Activated CD4-positive, alpha-beta T cell treated with anti-CD3 and anti-CD28 coated beads, Interleukin-2, amount 10 ng/mL, durations not matched to agents 7 days and 5 days (primary cell): ENCODE measurements at regions not wholly inside any gene's neighbourhood (a gene's known extent, or its start where the extent isn't known, plus 50 kb on each side); places are given as distances from the start of the nearest gene placed in this dataset.

Source experiments
- CTCF ChIA-PET: fragments of 350-600 bp; sonication (Branson Sonifier 250); formaldehyde crosslinking; loops from one replicate; lab custom pipeline; 2021; ENCODE audit warnings: antibody characterized with exemption; lab: Charles Lee
- POLR2A ChIA-PET: fragments of 350-600 bp; sonication (Branson Sonifier 250); formaldehyde crosslinking; loops from one replicate; lab custom pipeline; 2021; ENCODE audit warnings: antibody characterized with exemption; lab: Charles Lee
- DNase-seq: peaks from one replicate; pipeline ENCODE4 v3.0.0-alpha.2; 2020
- H3K27ac Mint-ChIP-seq: one replicate; pipeline ENCODE4 v1.8.0; 2021; ENCODE audit warnings: mild to moderate bottlenecking, moderate library complexity, mixed read lengths
- H3K27me3 Mint-ChIP-seq: one replicate; pipeline ENCODE4 v1.8.0; 2021; ENCODE audit warnings: mixed read lengths
- H3K36me3 Mint-ChIP-seq: one replicate; pipeline ENCODE4 v1.8.0; 2021; ENCODE audit warnings: low read depth, mixed read lengths
- H3K4me1 Mint-ChIP-seq: one replicate; pipeline ENCODE4 v1.8.0; 2021; ENCODE audit warnings: mixed read lengths
- H3K4me3 Mint-ChIP-seq: one replicate; pipeline ENCODE4 v1.8.0; 2021; ENCODE audit warnings: mild to moderate bottlenecking, moderate library complexity, mixed read lengths
- H3K9me3 Mint-ChIP-seq: one replicate; pipeline ENCODE4 v1.8.0; 2021; ENCODE audit warnings: mixed read lengths

DNA sequence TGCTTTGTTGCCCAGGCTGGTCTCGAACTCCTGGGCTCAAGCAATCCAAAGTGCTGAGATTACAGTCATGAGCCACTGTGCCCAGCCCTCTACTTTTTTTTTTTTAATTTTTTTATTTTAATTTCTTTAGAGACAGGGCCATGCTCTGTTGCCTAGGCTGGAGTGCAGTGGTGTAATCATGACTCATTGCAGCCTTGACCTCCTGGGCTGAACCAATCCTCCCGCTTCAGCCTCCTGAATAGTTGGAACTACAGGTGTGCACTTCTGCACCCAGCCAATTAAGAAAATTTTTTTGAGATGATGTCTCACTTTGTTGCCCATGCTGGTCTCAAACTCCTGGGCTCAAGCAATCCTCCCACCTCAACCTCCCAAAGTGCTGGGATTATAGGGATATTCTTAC lies 528.6 kb downstream of the GATA3 start:
- ChIA-PET POLR2A (no interaction called here), CTCF (no interaction called here)

DNA sequence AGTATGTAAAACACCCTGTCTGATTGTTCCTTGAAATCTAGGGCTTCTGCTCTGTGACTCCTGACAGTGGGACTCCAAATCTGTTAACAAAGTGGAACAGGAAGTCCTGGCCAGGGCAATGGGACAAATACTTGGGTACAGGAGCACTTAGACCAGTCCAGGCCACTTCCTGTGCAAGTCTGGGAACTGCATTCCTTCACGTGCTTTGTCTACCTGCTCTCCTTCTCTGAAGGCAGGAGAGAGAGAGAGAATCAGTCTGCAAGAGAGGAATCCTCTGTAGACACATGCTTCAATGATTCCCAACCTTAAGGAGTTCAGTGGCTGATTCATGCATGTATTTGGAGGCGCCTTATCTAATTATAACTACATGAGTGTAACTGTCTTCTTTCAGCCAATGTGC lies 530.2 kb downstream of the GATA3 start:
- Mint-ChIP-seq H3K27ac (no peak overlapping the region), H3K4me3 (no peak overlapping the region), H3K36me3 (no peaks in the 10 kb centered on the region), H3K27me3 (peaks cover 15% of the 10 kb centered on the region), H3K9me3 (no peaks in the 10 kb centered on the region), H3K4me1 (no peaks in the 10 kb centered on the region)
- CTCF ChIA-PET = no interaction called here
- no peak for DNase-seq
- POLR2A ChIA-PET = no interaction called here

More for the DNA sequence above, 528.6 kb downstream of the GATA3 start:
- Mint-ChIP-seq H3K36me3 (no peaks in the 10 kb centered on the region), H3K4me3 (no peak overlapping the region), H3K9me3 (no peaks in the 10 kb centered on the region), H3K27me3 (peaks cover 12% of the 10 kb centered on the region), H3K4me1 (no peaks in the 10 kb centered on the region), H3K27ac (no peak overlapping the region)
- no peak for DNase-seq

GRCh38 chr10:8586504-8586903 lies 532.0 kb downstream of the GATA3 start:
- Mint-ChIP-seq H3K27ac (no peak overlapping the region), H3K27me3 (peaks cover 15% of the 10 kb centered on the region), H3K36me3 (no peaks in the 10 kb centered on the region), H3K4me1 (no peaks in the 10 kb centered on the region), H3K4me3 (no peak overlapping the region), H3K9me3 (no peaks in the 10 kb centered on the region)
- ChIA-PET POLR2A (no interaction called here), CTCF (interaction anchor here (0.6 kb wide), 1 partner anchor 136 kb away, joined by 3 read pairs; no protein-coding TSS in a partner anchor)
- no peak for DNase-seq

GRCh38 chr10:8588135-8588534 lies 533.6 kb downstream of the GATA3 start:
- POLR2A ChIA-PET = no interaction called here
- H3K9me3 Mint-ChIP-seq = no peaks in the 10 kb centered on the region
- H3K27ac Mint-ChIP-seq = no peak overlapping the region
- H3K4me1 Mint-ChIP-seq = no peaks in the 10 kb centered on the region
- DNase-seq = no peak
- peaks cover 16% of the 10 kb centered on the region for H3K27me3 Mint-ChIP-seq
- no peak overlapping the region for H3K4me3 Mint-ChIP-seq
- CTCF ChIA-PET = no interaction called here
- H3K36me3 Mint-ChIP-seq = no peaks in the 10 kb centered on the region

DNA sequence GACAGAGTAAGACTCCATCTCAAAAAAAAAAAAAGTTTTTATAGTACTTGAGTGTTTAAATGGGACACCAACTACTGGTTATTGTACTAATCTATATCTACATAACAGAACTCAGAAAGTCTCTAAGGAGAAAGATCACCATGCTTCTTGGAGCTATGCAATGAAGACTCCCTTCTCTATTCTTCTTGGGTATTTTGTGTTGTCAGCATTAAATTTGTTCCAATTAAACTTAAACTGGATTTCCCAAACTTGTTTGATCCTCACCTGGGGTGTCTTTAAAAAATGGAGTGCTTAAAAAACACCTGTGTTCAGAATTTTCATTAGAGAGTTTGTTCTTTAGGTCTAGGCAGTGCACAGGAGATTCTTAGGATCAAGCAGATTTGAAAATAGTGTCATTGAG lies 536.0 kb downstream of the GATA3 start:
- ChIA-PET CTCF (interaction anchor here (0.6 to 0.7 kb wide), 2 partner anchors 558 to 1787 kb away, joined by 3 to 4 read pairs; no protein-coding TSS in a partner anchor), POLR2A (no interaction called here)
- no peak for DNase-seq
- Mint-ChIP-seq H3K4me1 (no peaks in the 10 kb centered on the region), H3K9me3 (no peaks in the 10 kb centered on the region), H3K27me3 (peaks cover 10% of the 10 kb centered on the region), H3K27ac (no peak overlapping the region), H3K36me3 (no peaks in the 10 kb centered on the region), H3K4me3 (no peak overlapping the region)

GRCh38 chr10:8591640-8592039 lies 537.2 kb downstream of the GATA3 start:
- CTCF ChIA-PET = no interaction called here
- Mint-ChIP-seq H3K4me1 (no peaks in the 10 kb centered on the region), H3K4me3 (no peak overlapping the region), H3K27me3 (peaks cover 10% of the 10 kb centered on the region), H3K27ac (no peak overlapping the region), H3K36me3 (no peaks in the 10 kb centered on the region), H3K9me3 (no peaks in the 10 kb centered on the region)
- no peak for DNase-seq
- POLR2A ChIA-PET = no interaction called here

- no peaks in the 10 kb centered on the region for H3K9me3 Mint-ChIP-seq
- POLR2A ChIA-PET = no interaction called here
- no peak for DNase-seq
- no peaks in the 10 kb centered on the region for H3K36me3 Mint-ChIP-seq
- CTCF ChIA-PET = no interaction called here
- no peak overlapping the region for H3K27ac Mint-ChIP-seq
- peaks cover 4% of the 10 kb centered on the region for H3K27me3 Mint-ChIP-seq
- H3K4me3 Mint-ChIP-seq = no peak overlapping the region
- H3K4me1 Mint-ChIP-seq = no peaks in the 10 kb centered on the region
Measured at GRCh38 chr10:8594176-8594575, 539.7 kb downstream of the GATA3 start.

GRCh38 chr10:8594711-8595110 lies 540.2 kb downstream of the GATA3 start:
- Mint-ChIP-seq H3K27me3 (peaks cover 2% of the 10 kb centered on the region), H3K27ac (no peak overlapping the region), H3K4me3 (no peak overlapping the region), H3K36me3 (no peaks in the 10 kb centered on the region), H3K4me1 (no peaks in the 10 kb centered on the region), H3K9me3 (no peaks in the 10 kb centered on the region)
- ChIA-PET POLR2A (no interaction called here), CTCF (no interaction called here)
- DNase-seq = no peak

DNA sequence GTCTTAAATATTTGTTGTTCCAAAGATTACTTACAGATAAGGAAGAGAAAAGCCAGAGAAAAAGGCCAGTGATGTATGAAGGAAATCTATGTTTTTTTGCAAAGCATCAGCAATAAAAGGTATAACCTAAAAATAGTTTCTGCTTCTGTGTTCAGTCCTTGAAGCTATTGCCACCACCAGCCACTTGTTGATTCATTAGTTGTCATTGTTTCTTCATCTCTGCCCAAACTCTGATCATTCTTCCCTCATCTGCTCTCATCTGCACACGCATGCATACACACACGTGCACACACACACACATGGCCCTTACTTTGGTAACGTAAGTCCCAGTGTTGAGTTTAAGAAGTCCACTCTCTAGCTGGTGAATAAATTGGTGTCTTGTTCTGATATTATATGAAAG lies 540.7 kb downstream of the GATA3 start:
- H3K9me3 Mint-ChIP-seq = no peaks in the 10 kb centered on the region
- H3K36me3 Mint-ChIP-seq = no peaks in the 10 kb centered on the region
- no peak overlapping the region for H3K27ac Mint-ChIP-seq
- no peaks in the 10 kb centered on the region for H3K4me1 Mint-ChIP-seq
- ChIA-PET POLR2A (no interaction called here), CTCF (no interaction called here)
- H3K27me3 Mint-ChIP-seq = peaks cover 2% of the 10 kb centered on the region
- DNase-seq = no peak
- H3K4me3 Mint-ChIP-seq = no peak overlapping the region

DNA sequence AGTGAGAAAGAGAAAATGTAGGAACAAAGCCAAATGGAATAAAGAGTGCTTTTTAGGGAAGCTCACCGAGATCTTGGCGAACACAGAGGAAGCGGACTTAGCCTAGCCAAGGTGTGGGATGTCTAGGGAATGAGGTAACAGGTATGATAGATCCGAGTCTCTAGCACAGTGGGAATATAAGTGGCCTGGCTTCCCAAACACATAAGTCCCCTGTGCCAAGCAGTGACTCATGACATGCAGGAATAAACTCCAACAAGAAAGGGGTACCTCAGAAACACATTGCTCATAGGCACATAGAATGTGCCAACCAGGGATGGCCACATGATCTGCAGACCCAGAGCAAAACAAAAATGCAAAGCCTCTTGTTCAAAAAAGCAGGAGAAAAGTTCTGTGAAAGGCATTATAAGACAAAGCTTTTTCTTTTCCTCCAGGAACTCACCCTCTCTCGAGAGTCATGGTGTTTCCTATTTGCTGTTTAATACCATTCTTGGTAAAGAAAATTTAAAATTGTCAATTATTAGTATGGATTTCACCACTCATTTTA lies 542.5 kb downstream of the GATA3 start:
- Mint-ChIP-seq H3K4me1 (no peaks in the 10 kb centered on the region), H3K27me3 (peaks cover 2% of the 10 kb centered on the region), H3K27ac (no peak overlapping the region), H3K9me3 (no peaks in the 10 kb centered on the region), H3K36me3 (no peaks in the 10 kb centered on the region), H3K4me3 (no peak overlapping the region)
- ChIA-PET CTCF (no interaction called here), POLR2A (no interaction called here)
- no peak for DNase-seq

GRCh38 chr10:8600192-8600591 lies 545.7 kb downstream of the GATA3 start:
- ChIA-PET POLR2A (no interaction called here), CTCF (no interaction called here)
- peaks cover 7% of the 10 kb centered on the region for H3K9me3 Mint-ChIP-seq
- H3K4me3 Mint-ChIP-seq = no peak overlapping the region
- H3K4me1 Mint-ChIP-seq = no peaks in the 10 kb centered on the region
- no peaks in the 10 kb centered on the region for H3K36me3 Mint-ChIP-seq
- DNase-seq = no peak
- H3K27ac Mint-ChIP-seq = no peak overlapping the region
- no peaks in the 10 kb centered on the region for H3K27me3 Mint-ChIP-seq

GRCh38 chr10:8602821-8603220 lies 548.3 kb downstream of the GATA3 start:
- Mint-ChIP-seq H3K27ac (no peak overlapping the region), H3K4me1 (no peaks in the 10 kb centered on the region), H3K4me3 (no peak overlapping the region), H3K27me3 (no peaks in the 10 kb centered on the region), H3K9me3 (peaks cover 11% of the 10 kb centered on the region), H3K36me3 (no peaks in the 10 kb centered on the region)
- no peak for DNase-seq
- ChIA-PET POLR2A (no interaction called here), CTCF (no interaction called here)

DNA sequence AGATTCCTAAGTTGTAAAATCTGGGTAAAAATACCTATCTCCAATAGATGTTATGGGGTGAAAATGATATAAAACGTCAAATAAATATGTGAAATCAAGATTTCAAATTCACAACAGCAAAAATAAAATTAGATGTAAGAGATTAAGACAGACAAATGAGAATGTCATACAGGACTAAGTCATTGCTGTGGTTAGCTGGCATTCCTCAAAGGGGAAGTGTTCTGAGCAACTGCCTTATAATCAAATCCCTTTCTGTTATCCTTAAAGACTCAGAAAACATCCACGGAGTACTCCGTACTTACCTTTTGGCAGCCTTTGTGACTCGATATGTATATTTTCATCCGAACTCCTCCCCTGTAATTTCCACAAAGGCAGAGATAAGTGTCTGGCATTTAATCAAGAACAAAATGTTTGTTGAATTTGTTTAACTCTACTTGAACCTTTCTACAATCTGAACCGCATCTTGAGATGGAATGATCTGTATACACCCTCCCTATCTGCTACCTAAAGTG lies 559.6 kb downstream of the GATA3 start:
- ChIA-PET CTCF (no interaction called here), POLR2A (no interaction called here)
- Mint-ChIP-seq H3K9me3 (peaks cover 5% of the 10 kb centered on the region), H3K4me3 (no peak overlapping the region), H3K27ac (no peak overlapping the region), H3K27me3 (no peaks in the 10 kb centered on the region), H3K36me3 (no peaks in the 10 kb centered on the region), H3K4me1 (no peaks in the 10 kb centered on the region)
- no peak for DNase-seq

DNA sequence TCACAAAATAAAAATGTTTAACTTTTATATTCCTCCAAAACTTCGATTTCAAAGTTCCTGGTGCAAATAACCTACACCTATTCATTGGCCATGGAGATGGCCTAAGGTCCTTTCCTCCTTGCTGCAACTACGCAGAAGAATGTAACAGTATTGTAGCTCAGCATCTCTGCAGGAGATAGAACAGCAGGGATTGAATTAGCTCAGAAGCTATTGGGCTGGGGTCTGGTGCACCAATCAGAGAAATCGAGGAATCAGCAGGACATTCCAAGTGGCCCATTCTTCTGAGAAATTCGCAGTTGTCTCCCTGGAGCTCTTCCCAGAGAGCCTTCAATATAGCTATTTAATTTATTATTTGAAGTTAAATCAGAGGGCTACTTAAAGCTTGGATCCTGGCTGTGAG lies 560.6 kb downstream of the GATA3 start:
- Mint-ChIP-seq H3K36me3 (no peaks in the 10 kb centered on the region), H3K27ac (no peak overlapping the region), H3K27me3 (no peaks in the 10 kb centered on the region), H3K4me1 (no peaks in the 10 kb centered on the region), H3K9me3 (peaks cover 8% of the 10 kb centered on the region), H3K4me3 (no peak overlapping the region)
- ChIA-PET CTCF (no interaction called here), POLR2A (no interaction called here)
- no peak for DNase-seq
